H9 (cell line): ENCODE measurements at regions not wholly inside any gene's neighbourhood (a gene's known extent, or its start where the extent isn't known, plus 50 kb on each side); places are given as distances from the start of the nearest gene placed in this dataset.

Source experiments
- DNase-seq: peaks from one replicate; pipeline ENCODE4 v3.0.0-alpha.2; 2017
- H2AFZ ChIP-seq: one replicate; pipeline ENCODE4 v1.6.1; 2013; ENCODE audit warnings: mild to moderate bottlenecking, low read length, control low read depth, moderate library complexity
- H2AK5ac ChIP-seq: 2 replicates; pipeline ENCODE4 v1.6.1; 2013; ENCODE audit warnings: low read length, control low read depth, mixed read lengths; ENCODE audit not compliant: insufficient read length
- H2BK120ac ChIP-seq: one replicate; pipeline ENCODE4 v1.6.1; 2013; ENCODE audit warnings: low read depth, mild to moderate bottlenecking, low read length, control low read depth, inconsistent platforms; ENCODE audit not compliant: poor library complexity, severe bottlenecking
- H2BK12ac ChIP-seq: 2 replicates; pipeline ENCODE4 v1.6.1; 2013; ENCODE audit warnings: low read length, control low read depth, mixed read lengths, low read depth; ENCODE audit not compliant: insufficient read length
- H2BK15ac ChIP-seq: 2 replicates; pipeline ENCODE4 v1.6.1; 2013; ENCODE audit warnings: low read depth, low read length, control low read depth
- H2BK20ac ChIP-seq: one replicate; pipeline ENCODE4 v1.6.1; 2013; ENCODE audit warnings: low read depth, mild to moderate bottlenecking, low read length, control low read depth, inconsistent platforms; ENCODE audit not compliant: poor library complexity, severe bottlenecking
- H2BK5ac ChIP-seq: 2 replicates; pipeline ENCODE4 v1.6.1; 2013; ENCODE audit warnings: low read length, control low read depth, mixed read lengths; ENCODE audit not compliant: insufficient read length
- H3K14ac ChIP-seq: 2 replicates; pipeline ENCODE4 v1.6.1; 2013; ENCODE audit warnings: low read length, control low read depth; ENCODE audit not compliant: insufficient read depth
- H3K18ac ChIP-seq: 2 replicates; pipeline ENCODE4 v1.6.1; 2013; ENCODE audit warnings: low read depth, mild to moderate bottlenecking, mixed read lengths, low read length, control low read depth; ENCODE audit not compliant: insufficient read length
- H3K23ac ChIP-seq: 2 replicates; pipeline ENCODE4 v1.6.1; 2013; ENCODE audit warnings: low read length, control low read depth, mixed read lengths, low read depth; ENCODE audit not compliant: insufficient read length
- H3K23me2 ChIP-seq: 2 replicates; pipeline ENCODE4 v1.6.1; 2013; ENCODE audit warnings: low read depth, mild to moderate bottlenecking, mixed read lengths, low read length, control low read depth; ENCODE audit not compliant: insufficient read length, poor library complexity, severe bottlenecking
- H3K27ac ChIP-seq: 2 replicates; pipeline ENCODE4 v1.5.1; 2013; ENCODE audit warnings: low read length, control low read depth, mixed read lengths, low read depth; ENCODE audit not compliant: insufficient read length
- H3K27me3 ChIP-seq: 2 replicates; pipeline ENCODE4 v1.6.1; 2013; ENCODE audit warnings: low read length, control low read depth, inconsistent platforms; ENCODE audit not compliant: insufficient read depth
- H3K4ac ChIP-seq: 2 replicates; pipeline ENCODE4 v1.6.1; 2013; ENCODE audit warnings: low read depth, mild to moderate bottlenecking, control low read depth, inconsistent platforms, low read length, moderate library complexity
- H3K4me1 ChIP-seq: 2 replicates; pipeline ENCODE4 v1.6.1; 2013; ENCODE audit warnings: low read length, control low read depth, inconsistent platforms; ENCODE audit not compliant: insufficient read depth
- H3K4me2 ChIP-seq: 2 replicates; pipeline ENCODE4 v1.6.1; 2013; ENCODE audit warnings: low read length, control low read depth, mixed read lengths; ENCODE audit not compliant: insufficient read length, insufficient read depth
- H3K56ac ChIP-seq: 2 replicates; pipeline ENCODE4 v1.6.1; 2013; ENCODE audit warnings: low read depth, mild to moderate bottlenecking, mixed read lengths, low read length, control low read depth; ENCODE audit not compliant: insufficient read length
- H3K79me1 ChIP-seq: 2 replicates; pipeline ENCODE4 v1.6.1; 2013; ENCODE audit warnings: low read depth, mild to moderate bottlenecking, moderate library complexity, low read length, control low read depth, inconsistent platforms; ENCODE audit not compliant: insufficient read depth, poor library complexity, severe bottlenecking
- H3K79me2 ChIP-seq: 2 replicates; pipeline ENCODE4 v1.6.1; 2013; ENCODE audit warnings: low read length, control low read depth, inconsistent platforms; ENCODE audit not compliant: insufficient read depth
- H3K9ac ChIP-seq: 2 replicates; pipeline ENCODE4 v1.6.1; 2013; ENCODE audit warnings: low read length, control low read depth, mixed read lengths; ENCODE audit not compliant: insufficient read length; ENCODE audit errors: extremely low read depth
- H3K9me3 ChIP-seq: one replicate; pipeline ENCODE4 v1.6.1; 2013; ENCODE audit warnings: low read depth, low read length, inconsistent platforms; ENCODE audit not compliant: control insufficient read depth
- H3T11ph ChIP-seq: one replicate; pipeline ENCODE4 v1.6.1; 2013; ENCODE audit warnings: mild to moderate bottlenecking, low read length, control low read depth, inconsistent platforms
- H4K20me1 ChIP-seq: one replicate; pipeline ENCODE4 v1.6.1; 2013; ENCODE audit not compliant: control insufficient read depth, insufficient read length, insufficient read depth
- H4K5ac ChIP-seq: 2 replicates; pipeline ENCODE4 v1.6.1; 2013; ENCODE audit warnings: low read depth, mild to moderate bottlenecking, mixed read lengths, low read length, control low read depth; ENCODE audit not compliant: insufficient read length
- H4K8ac ChIP-seq: replicated peaks from 2 replicates; pipeline ENCODE4 v1.6.1; 2013; ENCODE audit warnings: low read length, control low read depth, mixed read lengths, low read depth; ENCODE audit not compliant: insufficient read length
- H4K91ac ChIP-seq: 2 replicates; pipeline ENCODE4 v1.6.1; 2013; ENCODE audit warnings: low read depth, mild to moderate bottlenecking, moderate library complexity, mixed read lengths, low read length, control low read depth; ENCODE audit not compliant: insufficient read length
- H3K27ac Mint-ChIP-seq, 3 experiments: 2 replicates in 2 of 3; 3 replicates in 1 of 3; pipeline ENCODE4 v1.8.0; 2020 to 2021; ENCODE audit warnings: mixed read lengths in 3 of 3, mild to moderate bottlenecking in 1 of 3, moderate library complexity in 1 of 3
- H3K27me3 Mint-ChIP-seq: 2 replicates; pipeline ENCODE4 v1.8.0; 2021; ENCODE audit warnings: low read depth, mild to moderate bottlenecking, moderate library complexity, mixed read lengths
- H3K36me3 Mint-ChIP-seq, 3 experiments: 2 replicates in 2 of 3; 3 replicates in 1 of 3; pipeline ENCODE4 v1.8.0; 2020 to 2021; ENCODE audit warnings: low read depth in 3 of 3, mixed read lengths in 3 of 3; ENCODE audit not compliant: insufficient read depth in 1 of 3
- H3K4me1 Mint-ChIP-seq, 2 experiments: 2 replicates each; pipeline ENCODE4 v1.8.0; 2020; ENCODE audit warnings: mixed read lengths in 2 of 2
- H3K4me3 Mint-ChIP-seq, 2 experiments: 2 replicates in 1 of 2; 3 replicates in 1 of 2; pipeline ENCODE4 v1.8.0; 2020 to 2021; ENCODE audit warnings: mild to moderate bottlenecking in 2 of 2, mixed read lengths in 2 of 2, moderate library complexity in 1 of 2
- H3K9me3 Mint-ChIP-seq, 2 experiments: 2 replicates in 1 of 2; 3 replicates in 1 of 2; pipeline ENCODE4 v1.8.0; 2020; ENCODE audit warnings: mild to moderate bottlenecking in 2 of 2, mixed read lengths in 2 of 2, moderate library complexity in 1 of 2
- CTCF ChIP-seq: fragments of 200-600 bp; sonication (generic); conservative IDR thresholded peaks from 3 replicates; pipeline ENCODE4 v1.8.0; 2021; ENCODE audit warnings: antibody characterized with exemption, mild to moderate bottlenecking
- WGBS: extraction: QIAGEN DNeasy Blood & Tissue Kit; methylation state at CpG from one replicate; pipeline ENCODE4 v1.1.7; 2013; ENCODE audit warnings: missing lambda C conversion rate, low lambda C conversion rate, mixed read lengths; ENCODE audit not compliant: insufficient read length; ENCODE audit errors: extremely low coverage; 5-methylcytosine and 5-hydroxymethylcytosine counted together

- no peaks in the 10 kb centered on the region for H3K9me3 ChIP-seq
- H2AFZ ChIP-seq, result no peak overlapping the region
- H3K4me1 ChIP-seq, result peaks cover 9% of the 10 kb centered on the region; the same call in 1 of the 2 replicates
- H2BK15ac ChIP-seq, result no peak overlapping the region
- Mint-ChIP-seq H3K4me1 (peaks cover 12 to 14% of the 10 kb centered on the region in 2 experiments), H3K9me3 (no peaks in the 10 kb centered on the region), H3K27ac (no peak overlapping the region), H3K36me3 (no peaks in the 10 kb centered on the region; a peak in 1 of 7 replicates), H3K27me3 (no peaks in the 10 kb centered on the region; the same call in 1 of the 2 replicates), H3K4me3 (no peak overlapping the region)
- H4K8ac ChIP-seq, result no peak overlapping the region
- no peak overlapping the region for H2BK20ac ChIP-seq
- H3K23me2 ChIP-seq, result no peaks in the 10 kb centered on the region
- H3K23ac ChIP-seq, result no peak overlapping the region
- no peaks in the 10 kb centered on the region for H3K79me1 ChIP-seq
- H3K18ac ChIP-seq, result no peak overlapping the region
- DNase-seq, result no peak
- H3K9ac ChIP-seq, result no peak overlapping the region
- no peak overlapping the region for H2BK12ac ChIP-seq
- no peak for TF ChIP-seq CTCF
- H3K27me3 ChIP-seq, result no peaks in the 10 kb centered on the region
- WGBS, result no CpG with 5 or more reads among the region's 1 CpG
- no peak overlapping the region for H2AK5ac ChIP-seq
- H4K91ac ChIP-seq, result no peak overlapping the region
- H4K20me1 ChIP-seq, result no peaks in the 10 kb centered on the region
- H2BK5ac ChIP-seq, result no peak overlapping the region
- H3K4ac ChIP-seq, result no peak overlapping the region
- H4K5ac ChIP-seq, result no peak overlapping the region
- H3T11ph ChIP-seq, result no peak overlapping the region
- H3K4me2 ChIP-seq, result no peak overlapping the region
- H3K79me2 ChIP-seq, result no peaks in the 10 kb centered on the region
- no peak overlapping the region for H3K14ac ChIP-seq
- H3K56ac ChIP-seq, result no peak overlapping the region
- no peak overlapping the region for H2BK120ac ChIP-seq
- no peak overlapping the region for H3K27ac ChIP-seq
Observed at GRCh38 chr17:31605761-31606160, 214.3 kb downstream of the RAB11FIP4 start.
